SK-N-SH (cell line): ENCODE measurements at regions not wholly inside any gene's neighbourhood (a gene's known extent, or its start where the extent isn't known, plus 50 kb on each side); places are given as distances from the start of the nearest gene placed in this dataset.

ENCODE experiments used
- CTCF ChIP-seq: fragments of 200-600 bp; sonication (generic); IDR thresholded peaks from 2 replicates; pipeline ENCODE4 v1.6.1; 2017; ENCODE audit warnings: antibody characterized with exemption, mild to moderate bottlenecking, moderate library complexity
- EP300 ChIP-seq, 2 experiments: IDR thresholded peaks; 2 replicates each; pipeline versions ENCODE4 v1.4.0 to v1.6.1; 2012; ENCODE audit warnings: borderline replicate concordance in 1 of 2, low read depth in 1 of 2, low read length in 1 of 2
- FOXJ3 ChIP-seq: sonication (generic); formaldehyde crosslinking; IDR thresholded peaks from 2 replicates; pipeline ENCODE4 v1.5.1; 2020; ENCODE audit warnings: mild to moderate bottlenecking, missing genetic modification reagents
- RFX5 ChIP-seq: IDR thresholded peaks from 2 replicates; pipeline ENCODE4 v1.6.1; 2012; ENCODE audit warnings: mild to moderate bottlenecking, improper control_type of control experiment, low read length
- TF ChIP-seq, protein P1 (sequence below): IDR thresholded peaks from 2 replicates; pipeline ENCODE4 v1.4.0; 2012; ENCODE audit warnings: low read depth
- TF ChIP-seq, protein P2 (sequence below): IDR thresholded peaks from 2 replicates; pipeline ENCODE4 v1.6.1; 2012; ENCODE audit warnings: mild to moderate bottlenecking, low read depth, low read length, moderate library complexity

- TF ChIP-seq, protein P1, sequence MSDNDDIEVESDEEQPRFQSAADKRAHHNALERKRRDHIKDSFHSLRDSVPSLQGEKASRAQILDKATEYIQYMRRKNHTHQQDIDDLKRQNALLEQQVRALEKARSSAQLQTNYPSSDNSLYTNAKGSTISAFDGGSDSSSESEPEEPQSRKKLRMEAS, result no peak
- TF ChIP-seq CTCF (no peak), RFX5 (no peak), EP300 (IDR thresholded peaks at IDR 0.05; ENCODE audit: borderline replicate concordance in 1 of 2, low read depth in 1 of 2, low read length in 1 of 2) (no peak), FOXJ3 (CRISPR knock-in tag) (no peak)
- TF ChIP-seq, protein P2, sequence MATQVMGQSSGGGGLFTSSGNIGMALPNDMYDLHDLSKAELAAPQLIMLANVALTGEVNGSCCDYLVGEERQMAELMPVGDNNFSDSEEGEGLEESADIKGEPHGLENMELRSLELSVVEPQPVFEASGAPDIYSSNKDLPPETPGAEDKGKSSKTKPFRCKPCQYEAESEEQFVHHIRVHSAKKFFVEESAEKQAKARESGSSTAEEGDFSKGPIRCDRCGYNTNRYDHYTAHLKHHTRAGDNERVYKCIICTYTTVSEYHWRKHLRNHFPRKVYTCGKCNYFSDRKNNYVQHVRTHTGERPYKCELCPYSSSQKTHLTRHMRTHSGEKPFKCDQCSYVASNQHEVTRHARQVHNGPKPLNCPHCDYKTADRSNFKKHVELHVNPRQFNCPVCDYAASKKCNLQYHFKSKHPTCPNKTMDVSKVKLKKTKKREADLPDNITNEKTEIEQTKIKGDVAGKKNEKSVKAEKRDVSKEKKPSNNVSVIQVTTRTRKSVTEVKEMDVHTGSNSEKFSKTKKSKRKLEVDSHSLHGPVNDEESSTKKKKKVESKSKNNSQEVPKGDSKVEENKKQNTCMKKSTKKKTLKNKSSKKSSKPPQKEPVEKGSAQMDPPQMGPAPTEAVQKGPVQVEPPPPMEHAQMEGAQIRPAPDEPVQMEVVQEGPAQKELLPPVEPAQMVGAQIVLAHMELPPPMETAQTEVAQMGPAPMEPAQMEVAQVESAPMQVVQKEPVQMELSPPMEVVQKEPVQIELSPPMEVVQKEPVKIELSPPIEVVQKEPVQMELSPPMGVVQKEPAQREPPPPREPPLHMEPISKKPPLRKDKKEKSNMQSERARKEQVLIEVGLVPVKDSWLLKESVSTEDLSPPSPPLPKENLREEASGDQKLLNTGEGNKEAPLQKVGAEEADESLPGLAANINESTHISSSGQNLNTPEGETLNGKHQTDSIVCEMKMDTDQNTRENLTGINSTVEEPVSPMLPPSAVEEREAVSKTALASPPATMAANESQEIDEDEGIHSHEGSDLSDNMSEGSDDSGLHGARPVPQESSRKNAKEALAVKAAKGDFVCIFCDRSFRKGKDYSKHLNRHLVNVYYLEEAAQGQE, result no peak
Observed at GRCh38 chr17:74055508-74056160, 147.8 kb upstream of the RPL38 start.
